Neural cell (in vitro differentiated cells): ENCODE measurements at regions not wholly inside any gene's neighbourhood (a gene's known extent, or its start where the extent isn't known, plus 50 kb on each side); places are given as distances from the start of the nearest gene placed in this dataset.
"Not testable (repeated sequence)": the region's sequence is repeated elsewhere in the genome, so short reads cannot be mapped to it uniquely, and the experiment has no call there.

Source experiments
- H2AFZ ChIP-seq: fragments of 200-600, 300-800 bp; sonication (generic), shearing (Covaris generic); 2 replicates; pipeline ENCODE4 v1.6.0; 2014; ENCODE audit warnings: low read depth, mild to moderate bottlenecking, antibody characterized with exemption, low read length, moderate library complexity
- H3F3A ChIP-seq: fragments of 200-600 bp; shearing (Covaris generic); 2 replicates; pipeline ENCODE4 v1.6.1; 2016; ENCODE audit warnings: mild to moderate bottlenecking, moderate library complexity, mixed read lengths, antibody characterized with exemption, low read length; ENCODE audit not compliant: insufficient read depth, poor library complexity, severe bottlenecking
- H3K27ac ChIP-seq: fragments of 200-600, 300-800 bp; sonication (generic), shearing (Covaris generic); 2 replicates; pipeline ENCODE4 v1.5.1; 2014; ENCODE audit warnings: mild to moderate bottlenecking, low read length, moderate library complexity
- H3K27me3 ChIP-seq: fragments of 300-800, 200-600 bp; sonication (generic), shearing (Covaris generic); 2 replicates; pipeline ENCODE4 v1.6.0; 2014; ENCODE audit warnings: mild to moderate bottlenecking, low read depth, low read length, moderate library complexity; ENCODE audit not compliant: insufficient read depth
- H3K36me3 ChIP-seq: fragments of 300-800, 200-600 bp; sonication (generic), shearing (Covaris generic); 2 replicates; pipeline ENCODE4 v1.5.1; 2014; ENCODE audit warnings: mild to moderate bottlenecking, antibody characterized with exemption, low read length, moderate library complexity; ENCODE audit not compliant: insufficient read depth
- H3K4me2 ChIP-seq: fragments of 300-800, 200-600 bp; sonication (generic), shearing (Covaris generic); 2 replicates; pipeline ENCODE4 v1.6.0; 2014; ENCODE audit warnings: mild to moderate bottlenecking, low read length
- H3K4me3 ChIP-seq: fragments of 300-800, 200-600 bp; sonication (generic), shearing (Covaris generic); 2 replicates; pipeline ENCODE4 v1.5.1; 2014; ENCODE audit warnings: mild to moderate bottlenecking, low read length, moderate library complexity
- H3K79me2 ChIP-seq: fragments of 200-600 bp; shearing (Covaris generic); replicated peaks from 2 replicates; pipeline ENCODE4 v1.6.0; 2014; ENCODE audit warnings: mild to moderate bottlenecking, low read length, moderate library complexity; ENCODE audit not compliant: insufficient read depth
- H3K9ac ChIP-seq: fragments of 300-800, 200-600 bp; sonication (generic), shearing (Covaris generic); 2 replicates; pipeline ENCODE4 v1.6.1; 2016; ENCODE audit warnings: mild to moderate bottlenecking, low read length, mixed read lengths
- H3K9me2 ChIP-seq: fragments of 200-600 bp; shearing (Covaris generic); 2 replicates; pipeline ENCODE4 v1.6.1; 2016; ENCODE audit warnings: mild to moderate bottlenecking, low read length, mixed read lengths; ENCODE audit not compliant: insufficient read depth
- H3K9me3 ChIP-seq: fragments of 200-600, 300-800 bp; sonication (generic), shearing (Covaris generic); 2 replicates; pipeline ENCODE4 v1.6.1; 2016; ENCODE audit warnings: mild to moderate bottlenecking, mixed run types, low read length, moderate library complexity, mixed read lengths
- H4K20me1 ChIP-seq: fragments of 200-600 bp; shearing (Covaris generic); 2 replicates; pipeline ENCODE4 v1.6.1; 2016; ENCODE audit warnings: mild to moderate bottlenecking, mixed run types; ENCODE audit not compliant: insufficient read depth
- CTCF ChIP-seq: fragments of 450-650 bp; IDR thresholded peaks from 2 replicates; pipeline ENCODE4 v1.5.1; 2014; ENCODE audit warnings: antibody characterized with exemption, mild to moderate bottlenecking, moderate library complexity; ENCODE audit not compliant: poor library complexity, severe bottlenecking
- EP300 ChIP-seq: fragments of 450-650 bp; conservative IDR thresholded peaks from 2 replicates; pipeline ENCODE4 v1.6.1; 2014; ENCODE audit warnings: antibody characterized with exemption, mild to moderate bottlenecking, moderate library complexity; ENCODE audit not compliant: poor library complexity, severe bottlenecking
- EZH2 ChIP-seq: fragments of 200-600, 300-800 bp; shearing (Covaris generic), sonication (generic); IDR thresholded peaks from 2 replicates; pipeline ENCODE4 v1.6.1; 2014; ENCODE audit warnings: antibody characterized with exemption, low read length, borderline replicate concordance, mild to moderate bottlenecking; ENCODE audit not compliant: insufficient read depth, poor library complexity, severe bottlenecking
- MXI1 ChIP-seq: fragments of 450-650 bp; conservative IDR thresholded peaks from 2 replicates; pipeline ENCODE4 v1.6.1; 2014; ENCODE audit warnings: antibody characterized with exemption, mild to moderate bottlenecking; ENCODE audit not compliant: poor library complexity, severe bottlenecking
- POLR2AphosphoS5 ChIP-seq: IDR thresholded peaks from 2 replicates; pipeline ENCODE4 v1.6.1; 2012
- RAD21 ChIP-seq: fragments of 450-650 bp; conservative IDR thresholded peaks from 2 replicates; pipeline ENCODE4 v1.6.1; 2014; ENCODE audit warnings: antibody characterized with exemption, mild to moderate bottlenecking, moderate library complexity
- SMC3 ChIP-seq: fragments of 450-650 bp; conservative IDR thresholded peaks from 2 replicates; pipeline ENCODE4 v1.6.1; 2014; ENCODE audit warnings: antibody characterized with exemption, mild to moderate bottlenecking, moderate library complexity; ENCODE audit not compliant: poor library complexity
- TAF1 ChIP-seq: IDR thresholded peaks from 2 replicates; pipeline ENCODE4 v1.6.1; 2012; ENCODE audit warnings: low read depth
- TF ChIP-seq, protein P1 (sequence below): IDR thresholded peaks from 2 replicates; pipeline ENCODE4 v1.6.1; 2012; ENCODE audit warnings: borderline replicate concordance

GRCh38 chr2:150120326-150120955 is 367.0 kb downstream of the RND3 start:
- no peak overlapping the region for H3K4me2 ChIP-seq
- H2AFZ ChIP-seq = peak overlapping the region; percentile 29
- peak overlapping the region; percentile 21 for H3K27ac ChIP-seq
- H3K79me2 ChIP-seq = no peaks in the 10 kb centered on the region
- no peaks in the 10 kb centered on the region for H3K9me3 ChIP-seq
- H3K9ac ChIP-seq = no peak overlapping the region
- H3F3A ChIP-seq = no peaks in the 10 kb centered on the region
- no peaks in the 10 kb centered on the region for H3K36me3 ChIP-seq
- H4K20me1 ChIP-seq = no peaks in the 10 kb centered on the region
- no peaks in the 10 kb centered on the region for H3K9me2 ChIP-seq
- TF ChIP-seq RAD21 = no peak
- TF ChIP-seq SMC3 = no peak
- no peak for TF ChIP-seq MXI1
- TF ChIP-seq POLR2AphosphoS5 = no peak
- no peak for TF ChIP-seq TAF1
- TF ChIP-seq, protein P1, sequence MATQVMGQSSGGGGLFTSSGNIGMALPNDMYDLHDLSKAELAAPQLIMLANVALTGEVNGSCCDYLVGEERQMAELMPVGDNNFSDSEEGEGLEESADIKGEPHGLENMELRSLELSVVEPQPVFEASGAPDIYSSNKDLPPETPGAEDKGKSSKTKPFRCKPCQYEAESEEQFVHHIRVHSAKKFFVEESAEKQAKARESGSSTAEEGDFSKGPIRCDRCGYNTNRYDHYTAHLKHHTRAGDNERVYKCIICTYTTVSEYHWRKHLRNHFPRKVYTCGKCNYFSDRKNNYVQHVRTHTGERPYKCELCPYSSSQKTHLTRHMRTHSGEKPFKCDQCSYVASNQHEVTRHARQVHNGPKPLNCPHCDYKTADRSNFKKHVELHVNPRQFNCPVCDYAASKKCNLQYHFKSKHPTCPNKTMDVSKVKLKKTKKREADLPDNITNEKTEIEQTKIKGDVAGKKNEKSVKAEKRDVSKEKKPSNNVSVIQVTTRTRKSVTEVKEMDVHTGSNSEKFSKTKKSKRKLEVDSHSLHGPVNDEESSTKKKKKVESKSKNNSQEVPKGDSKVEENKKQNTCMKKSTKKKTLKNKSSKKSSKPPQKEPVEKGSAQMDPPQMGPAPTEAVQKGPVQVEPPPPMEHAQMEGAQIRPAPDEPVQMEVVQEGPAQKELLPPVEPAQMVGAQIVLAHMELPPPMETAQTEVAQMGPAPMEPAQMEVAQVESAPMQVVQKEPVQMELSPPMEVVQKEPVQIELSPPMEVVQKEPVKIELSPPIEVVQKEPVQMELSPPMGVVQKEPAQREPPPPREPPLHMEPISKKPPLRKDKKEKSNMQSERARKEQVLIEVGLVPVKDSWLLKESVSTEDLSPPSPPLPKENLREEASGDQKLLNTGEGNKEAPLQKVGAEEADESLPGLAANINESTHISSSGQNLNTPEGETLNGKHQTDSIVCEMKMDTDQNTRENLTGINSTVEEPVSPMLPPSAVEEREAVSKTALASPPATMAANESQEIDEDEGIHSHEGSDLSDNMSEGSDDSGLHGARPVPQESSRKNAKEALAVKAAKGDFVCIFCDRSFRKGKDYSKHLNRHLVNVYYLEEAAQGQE = no peak
- no peak for TF ChIP-seq EZH2
- TF ChIP-seq EP300 = no peak
- TF ChIP-seq CTCF = no peak
- H3K4me3 ChIP-seq = peak overlapping the region; percentile 5
- no peaks in the 10 kb centered on the region for H3K27me3 ChIP-seq

DNA sequence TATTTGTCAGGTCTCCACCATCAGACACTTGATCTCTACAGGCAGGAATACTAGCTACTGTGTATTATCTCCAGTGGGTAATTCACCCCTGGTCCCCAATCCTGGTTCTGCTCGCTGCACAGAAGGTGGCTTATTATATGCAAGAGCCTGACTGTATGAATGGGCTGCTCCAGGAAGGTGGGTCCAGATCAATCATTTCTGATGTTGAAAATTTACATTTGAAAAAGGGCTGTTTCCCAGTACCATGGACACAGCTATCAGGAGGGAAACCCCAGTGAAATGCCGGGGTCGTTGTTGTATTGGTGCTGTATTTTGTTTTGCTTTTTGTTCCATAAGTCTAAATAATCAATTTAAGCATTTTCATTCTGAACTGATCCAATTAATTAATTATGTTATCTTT is 367.6 kb downstream of the RND3 start:
- no peak overlapping the region for H3K4me3 ChIP-seq
- H3K27ac ChIP-seq = peak overlapping the region; percentile 21
- no peaks in the 10 kb centered on the region for H3K9me3 ChIP-seq
- H3K9ac ChIP-seq = no peak overlapping the region
- no peaks in the 10 kb centered on the region for H3K27me3 ChIP-seq
- no peaks in the 10 kb centered on the region for H3K9me2 ChIP-seq
- no peaks in the 10 kb centered on the region for H3F3A ChIP-seq
- peak overlapping the region; percentile 16 for H3K4me2 ChIP-seq
- TF ChIP-seq EZH2 (no peak), RAD21 (no peak), TAF1 (no peak), CTCF (no peak), SMC3 (no peak), EP300 (no peak), MXI1 (no peak), POLR2AphosphoS5 (no peak)
- TF ChIP-seq, protein P1 = no peak
- H3K79me2 ChIP-seq = no peaks in the 10 kb centered on the region
- H4K20me1 ChIP-seq = no peaks in the 10 kb centered on the region
- H2AFZ ChIP-seq = no peak overlapping the region
- H3K36me3 ChIP-seq = no peaks in the 10 kb centered on the region

DNA sequence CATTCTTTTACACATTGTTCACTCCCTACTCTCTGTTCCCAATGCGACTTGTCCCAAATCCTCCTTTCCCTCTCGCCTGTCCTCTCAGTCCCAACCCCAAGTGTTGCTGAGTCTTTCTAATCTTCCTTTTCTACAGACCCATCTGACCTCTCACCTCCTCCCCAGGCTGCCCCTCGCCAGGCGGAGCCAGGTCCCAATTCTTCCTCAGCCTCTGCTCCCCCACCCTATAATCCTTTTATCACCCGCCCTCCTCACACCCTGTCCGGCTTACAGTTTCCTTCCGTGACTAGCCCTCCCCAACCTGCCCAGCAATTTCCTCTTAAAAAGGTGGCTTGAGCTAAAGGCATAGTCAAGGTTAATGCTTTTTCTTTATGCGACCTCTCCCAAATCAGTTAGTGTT is 373.4 kb downstream of the RND3 start:
- not testable (repeated sequence) for H3K9ac ChIP-seq, H2AFZ ChIP-seq, H3K4me2 ChIP-seq, H3F3A ChIP-seq, H3K27ac ChIP-seq, H3K9me2 ChIP-seq, H4K20me1 ChIP-seq, H3K36me3 ChIP-seq, H3K27me3 ChIP-seq, H3K79me2 ChIP-seq, H3K9me3 ChIP-seq, H3K4me3 ChIP-seq
